ENCODE measurements at regions not wholly inside any gene's neighbourhood (a gene's known extent, or its start where the extent isn't known, plus 50 kb on each side); places are given as distances from the start of the nearest gene placed in this dataset.
"Not testable (repeated sequence)": the region's sequence is repeated elsewhere in the genome, so short reads cannot be mapped to it uniquely, and the experiment has no call there.

DNA sequence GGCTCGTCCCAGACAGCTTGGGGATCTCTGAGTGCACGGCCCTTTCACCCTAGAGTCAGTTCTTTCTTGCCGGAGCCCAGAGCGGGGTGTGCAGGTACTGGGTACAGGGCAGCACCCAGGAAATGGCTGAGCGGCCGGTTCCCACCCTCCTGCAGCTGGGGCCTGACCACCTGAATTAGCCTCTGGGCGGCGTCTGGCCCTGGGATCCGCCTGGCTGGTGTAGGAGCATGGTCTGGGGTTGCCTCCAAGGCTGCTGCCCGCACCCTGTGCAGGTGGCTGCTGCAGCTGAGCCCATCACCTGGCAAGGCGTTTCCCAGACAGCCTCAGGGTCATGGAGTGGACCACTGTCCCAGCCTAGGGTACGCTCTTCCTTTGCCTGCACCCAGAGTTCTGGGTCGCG, 583.7 kb downstream of the TUBA3C start:
- not testable (repeated sequence) for ATAC-seq, H3K4me3 ChIP-seq
- DNase-seq = peak in 1 of 4 donors; percentile 44

DNA sequence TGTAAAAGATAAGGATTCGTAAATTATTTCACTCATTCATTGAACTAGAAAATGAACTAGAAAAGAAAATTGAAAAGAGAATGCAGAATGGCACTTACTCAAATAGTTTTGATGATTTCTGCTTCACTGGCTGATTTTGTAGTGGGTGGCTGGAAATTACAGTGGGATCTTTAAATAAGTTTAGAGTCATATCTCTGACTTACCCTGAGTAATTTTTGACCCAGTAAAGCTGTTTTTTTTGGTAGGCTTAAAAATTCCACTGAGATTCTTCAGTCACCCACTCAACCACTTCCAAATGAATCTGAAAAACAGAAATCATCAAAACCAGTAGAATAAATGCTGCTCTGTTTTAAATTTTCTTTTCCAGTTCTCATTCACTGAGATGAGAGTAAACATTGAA, 604.5 kb downstream of the TUBA3C start:
- ATAC-seq; intact Hi-C loops (cut with DNase I); H3K4me3 ChIP-seq; H3K4me1 ChIP-seq; H3K27me3 ChIP-seq; H3K9me3 ChIP-seq; DNase-seq; H3K27ac ChIP-seq; H3K36me3 ChIP-seq: not testable (repeated sequence)

More for the DNA sequence above, 583.7 kb downstream of the TUBA3C start:
- intact Hi-C loops (cut with DNase I); H3K4me1 ChIP-seq; H3K27ac ChIP-seq; H3K27me3 ChIP-seq; H3K36me3 ChIP-seq: not testable (repeated sequence)
- H3K9me3 ChIP-seq = peaks cover 0 to 27% of the 10 kb centered on the region in 2 donors

DNA sequence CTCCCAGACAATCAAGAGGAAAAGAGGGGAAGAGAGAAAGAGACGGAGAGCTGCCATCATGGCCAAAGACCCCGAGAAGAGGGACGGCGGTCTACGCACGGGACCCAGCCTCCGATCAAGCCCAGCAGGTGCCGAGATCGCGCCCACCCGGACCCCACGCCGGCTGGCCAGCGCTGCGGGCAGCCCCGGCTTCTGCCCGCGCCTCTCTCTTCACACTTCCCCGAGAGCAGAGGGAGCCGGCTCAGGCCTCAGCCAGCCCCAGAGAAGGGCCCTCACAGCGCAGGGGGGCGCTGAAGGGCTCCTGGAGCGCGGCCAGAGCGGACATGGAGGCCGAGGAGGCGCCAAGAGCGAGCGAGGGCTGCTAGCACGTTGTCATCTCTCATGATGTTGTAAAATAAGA, 613.7 kb downstream of the TUBA3C start:
- H3K9me3 ChIP-seq; intact Hi-C loops (cut with DNase I); H3K4me3 ChIP-seq; H3K27me3 ChIP-seq; H3K4me1 ChIP-seq; H3K27ac ChIP-seq; ATAC-seq; H3K36me3 ChIP-seq: not testable (repeated sequence)
- DNase-seq = peak in 1 of 4 donors; percentile 28

Data from left lung (tissue), 4 donors.